Right atrium auricular region (tissue), 2 donors: ENCODE measurements at regions not wholly inside any gene's neighbourhood (a gene's known extent, or its start where the extent isn't known, plus 50 kb on each side); places are given as distances from the start of the nearest gene placed in this dataset.

Experiments used
- DNase-seq: peaks from one replicate; pipeline ENCODE4 v3.0.0-alpha.2; 2019; ENCODE audit warnings: low spot score
- H3K27ac ChIP-seq, 2 donors: fragments of 200-600 bp; sonication (generic); 1 replicate in 1 of 2; 2 replicates in 1 of 2; pipeline ENCODE4 v1.5.1; 2016 to 2019
- H3K27me3 ChIP-seq, 2 donors: fragments of 200-600 bp; sonication (generic); one replicate each; pipeline versions ENCODE4 v1.5.1 to v1.6.0; 2017 to 2019
- H3K36me3 ChIP-seq: fragments of 200-600 bp; sonication (generic); one replicate; pipeline ENCODE4 v1.5.1; 2016
- H3K4me1 ChIP-seq, 2 donors: fragments of 200-600 bp; sonication (generic); one replicate each; pipeline versions ENCODE4 v1.5.1 to v1.6.0; 2017 to 2019
- H3K4me3 ChIP-seq, 2 donors: fragments of 200-600 bp; sonication (generic); 1 replicate in 1 of 2; 2 replicates in 1 of 2; pipeline ENCODE4 v1.5.1; 2017 to 2019; ENCODE audit warnings: mild to moderate bottlenecking in 1 of 2, moderate library complexity in 1 of 2
- H3K9me3 ChIP-seq, 2 donors: fragments of 200-600 bp; sonication (generic); one replicate each; pipeline ENCODE4 v1.5.1; 2019
- CTCF ChIP-seq, 2 donors: fragments of 200-600 bp; sonication (generic); IDR thresholded peaks; one replicate each; pipeline ENCODE4 v1.5.1; 2019; ENCODE audit warnings: antibody characterized with exemption in 2 of 2

- H3K4me1 ChIP-seq = no peaks in the 10 kb centered on the region
- TF ChIP-seq CTCF (IDR thresholded peaks at IDR 0.05) = no peak
- no peak overlapping the region for H3K4me3 ChIP-seq
- DNase-seq = no peak
- no peaks in the 10 kb centered on the region for H3K27me3 ChIP-seq
- H3K9me3 ChIP-seq = no peaks in the 10 kb centered on the region
- H3K27ac ChIP-seq = no peak overlapping the region
- no peaks in the 10 kb centered on the region for H3K36me3 ChIP-seq
These were observed 63.4 kb upstream of the ADO start for GRCh38 chr10:62740885-62741745.

DNA sequence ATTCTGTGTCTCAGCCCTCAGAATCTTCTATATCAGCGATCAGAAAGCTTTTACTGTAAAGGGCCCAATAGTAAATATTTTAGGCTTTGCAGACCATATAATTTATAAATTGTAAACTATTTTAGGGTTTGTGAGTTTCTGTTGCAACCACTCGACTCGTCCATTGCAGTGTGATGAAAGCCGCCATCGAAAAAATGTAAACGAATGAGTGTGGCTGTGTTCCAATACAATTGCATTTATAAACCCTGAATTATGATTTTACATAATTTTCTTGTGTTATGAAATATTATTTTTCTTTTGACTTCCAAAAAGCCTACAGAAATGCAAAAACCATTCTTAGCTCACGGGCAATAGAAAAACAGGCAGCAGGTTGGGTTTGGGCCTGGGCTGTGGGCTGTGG, 62.5 kb upstream of the ADO start:
- Histone ChIP-seq H3K9me3 (no peaks in the 10 kb centered on the region), H3K4me3 (no peak overlapping the region), H3K27me3 (no peaks in the 10 kb centered on the region), H3K27ac (no peak overlapping the region), H3K36me3 (no peaks in the 10 kb centered on the region), H3K4me1 (no peaks in the 10 kb centered on the region)
- TF ChIP-seq CTCF (IDR thresholded peaks at IDR 0.05) = no peak
- DNase-seq = no peak

- Histone ChIP-seq H3K27ac (no peak overlapping the region), H3K4me3 (no peak overlapping the region), H3K36me3 (no peaks in the 10 kb centered on the region), H3K9me3 (no peaks in the 10 kb centered on the region), H3K4me1 (no peaks in the 10 kb centered on the region), H3K27me3 (no peaks in the 10 kb centered on the region)
- no peak for DNase-seq
- no peak for TF ChIP-seq CTCF (IDR thresholded peaks at IDR 0.05)
These were observed 61.9 kb upstream of the ADO start for GRCh38 chr10:62742536-62743061.

- Histone ChIP-seq H3K4me1 (no peaks in the 10 kb centered on the region), H3K36me3 (no peaks in the 10 kb centered on the region), H3K27me3 (no peaks in the 10 kb centered on the region), H3K9me3 (no peaks in the 10 kb centered on the region), H3K27ac (no peak overlapping the region), H3K4me3 (no peak overlapping the region)
- no peak for TF ChIP-seq CTCF (IDR thresholded peaks at IDR 0.05)
- DNase-seq = no peak
These were observed 60.4 kb upstream of the ADO start for GRCh38 chr10:62744136-62744535.

GRCh38 chr10:62745581-62745980, 58.9 kb upstream of the ADO start:
- no peak overlapping the region for H3K4me3 ChIP-seq
- H3K27ac ChIP-seq = no peak overlapping the region
- H3K4me1 ChIP-seq = no peaks in the 10 kb centered on the region
- TF ChIP-seq CTCF (IDR thresholded peaks at IDR 0.05) = no peak
- no peaks in the 10 kb centered on the region for H3K27me3 ChIP-seq
- no peaks in the 10 kb centered on the region for H3K36me3 ChIP-seq
- H3K9me3 ChIP-seq = no peaks in the 10 kb centered on the region
- DNase-seq = no peak
